HUES64 (cell line): ENCODE measurements at regions not wholly inside any gene's neighbourhood (a gene's known extent, or its start where the extent isn't known, plus 50 kb on each side); places are given as distances from the start of the nearest gene placed in this dataset.
"Not testable (repeated sequence)": the region's sequence is repeated elsewhere in the genome, so short reads cannot be mapped to it uniquely, and the experiment has no call there.

Experiments used
- H3K27ac ChIP-seq: 2 replicates; pipeline ENCODE4 v1.7.0; 2013; ENCODE audit warnings: low read depth, low read length, inconsistent platforms
- H3K27me3 ChIP-seq: 2 replicates; pipeline ENCODE4 v1.6.1; 2013; ENCODE audit warnings: mild to moderate bottlenecking, low read length; ENCODE audit not compliant: insufficient read depth
- H3K36me3 ChIP-seq: 2 replicates; pipeline ENCODE4 v1.6.1; 2013; ENCODE audit warnings: mild to moderate bottlenecking, low read length; ENCODE audit not compliant: insufficient read depth
- H3K4me1 ChIP-seq: 2 replicates; pipeline ENCODE4 v1.6.1; 2013; ENCODE audit warnings: mild to moderate bottlenecking, low read length, moderate library complexity; ENCODE audit not compliant: insufficient read depth
- H3K4me3 ChIP-seq: 2 replicates; pipeline ENCODE4 v1.5.1; 2013; ENCODE audit warnings: mild to moderate bottlenecking, low read length, moderate library complexity
- H3K9ac ChIP-seq: 2 replicates; pipeline ENCODE4 v1.6.1; 2013; ENCODE audit warnings: mild to moderate bottlenecking, low read depth, low read length
- H3K9me3 ChIP-seq: 2 replicates; pipeline ENCODE4 v1.6.1; 2013; ENCODE audit warnings: low read depth, low read length; ENCODE audit not compliant: insufficient read depth
- WGBS: fragments of 150-250, 120-280 bp; methylation state at CpG from one replicate; pipeline ENCODE4 v1.1.7; 2013; ENCODE audit warnings: missing lambda C conversion rate; 5-methylcytosine and 5-hydroxymethylcytosine counted together

DNA sequence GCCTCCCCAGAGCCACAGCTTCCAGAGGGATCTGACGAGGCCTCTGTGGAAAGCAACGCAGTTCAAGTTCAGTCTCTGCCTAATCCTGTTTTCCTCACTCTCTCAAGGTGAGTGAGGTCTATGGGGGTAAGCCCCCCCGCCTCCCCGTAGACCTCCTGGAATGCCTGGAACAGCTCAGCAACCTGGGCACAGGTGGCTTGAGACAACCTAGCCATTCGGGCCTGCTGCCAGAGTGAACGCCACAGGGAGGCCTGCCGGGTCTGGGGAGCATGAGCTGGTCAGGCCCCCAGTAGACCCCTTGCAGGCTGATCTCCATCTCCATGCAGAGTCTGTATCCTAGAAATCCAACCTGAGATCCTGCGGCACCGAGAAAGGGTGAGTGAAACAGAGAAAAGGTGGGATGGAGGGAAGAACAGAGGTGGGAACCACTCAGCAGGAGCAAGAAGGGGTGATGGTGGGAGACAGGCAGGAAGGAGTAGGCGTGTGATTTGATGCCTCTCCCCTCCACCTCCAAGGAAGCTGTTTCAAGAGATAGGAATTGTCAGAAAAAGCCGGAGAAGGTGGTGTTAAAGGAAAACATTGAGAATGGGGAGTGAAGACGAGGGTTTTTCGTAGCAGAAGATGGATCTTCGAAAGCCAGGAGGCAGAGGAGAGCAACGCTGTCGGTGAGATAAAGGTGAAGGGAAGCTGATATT lies 123.1 kb upstream of the PRMT8 start:
- no peaks in the 10 kb centered on the region for H3K4me1 ChIP-seq
- H3K27ac ChIP-seq, result no peak overlapping the region
- H3K36me3 ChIP-seq, result no peaks in the 10 kb centered on the region
- H3K9me3 ChIP-seq, result no peaks in the 10 kb centered on the region
- WGBS, result 92% methylated on average over 15 of the region's 16 CpGs
- H3K4me3 ChIP-seq, result no peak overlapping the region
- no peak overlapping the region for H3K9ac ChIP-seq
- H3K27me3 ChIP-seq, result peaks cover 49% of the 10 kb centered on the region

DNA sequence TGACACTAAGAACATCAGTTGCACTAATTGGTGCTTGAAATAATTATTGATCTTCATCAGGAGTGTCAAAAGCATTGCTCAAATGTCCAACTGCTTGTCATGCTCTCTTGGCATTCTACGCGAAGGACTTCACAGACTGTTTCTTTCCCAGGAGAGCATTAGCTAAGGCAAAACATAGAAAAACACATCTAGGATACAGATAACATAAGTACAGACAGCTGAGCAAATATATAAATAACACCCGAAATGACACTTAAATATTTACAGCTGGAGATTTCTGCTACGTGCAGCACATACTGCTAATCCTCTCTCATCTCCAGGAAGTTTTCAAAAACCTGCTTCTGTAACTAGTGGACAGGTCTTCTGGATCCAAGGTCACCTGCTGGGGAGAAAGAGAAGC lies 120.0 kb upstream of the PRMT8 start:
- H3K4me3 ChIP-seq, result no peak overlapping the region
- no peaks in the 10 kb centered on the region for H3K36me3 ChIP-seq
- 81% methylated on average over 4 of the region's 4 CpGs for WGBS
- peaks cover 24% of the 10 kb centered on the region for H3K27me3 ChIP-seq
- no peaks in the 10 kb centered on the region for H3K4me1 ChIP-seq
- no peaks in the 10 kb centered on the region for H3K9me3 ChIP-seq
- H3K9ac ChIP-seq, result no peak overlapping the region
- H3K27ac ChIP-seq, result no peak overlapping the region

DNA sequence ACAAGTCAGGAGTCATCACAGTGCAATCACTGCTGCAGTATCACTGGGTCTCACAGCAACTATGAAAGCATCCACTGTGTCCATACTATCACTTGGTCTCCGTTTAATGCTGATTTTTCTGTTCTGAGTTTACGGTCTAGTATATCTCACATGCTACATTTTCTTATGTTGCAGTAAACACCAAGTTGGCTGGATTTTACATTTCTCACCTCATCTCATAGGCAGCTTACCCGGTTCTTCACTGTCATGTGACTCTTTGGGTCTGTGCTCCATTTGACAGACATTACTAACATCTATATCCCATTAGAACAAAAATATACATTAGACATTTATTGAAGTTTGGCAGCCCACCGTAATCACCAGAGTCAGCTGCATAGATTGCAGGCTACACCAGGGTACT lies 115.7 kb upstream of the PRMT8 start:
- WGBS, result 94% methylated on average over 4 of the region's 4 CpGs

DNA sequence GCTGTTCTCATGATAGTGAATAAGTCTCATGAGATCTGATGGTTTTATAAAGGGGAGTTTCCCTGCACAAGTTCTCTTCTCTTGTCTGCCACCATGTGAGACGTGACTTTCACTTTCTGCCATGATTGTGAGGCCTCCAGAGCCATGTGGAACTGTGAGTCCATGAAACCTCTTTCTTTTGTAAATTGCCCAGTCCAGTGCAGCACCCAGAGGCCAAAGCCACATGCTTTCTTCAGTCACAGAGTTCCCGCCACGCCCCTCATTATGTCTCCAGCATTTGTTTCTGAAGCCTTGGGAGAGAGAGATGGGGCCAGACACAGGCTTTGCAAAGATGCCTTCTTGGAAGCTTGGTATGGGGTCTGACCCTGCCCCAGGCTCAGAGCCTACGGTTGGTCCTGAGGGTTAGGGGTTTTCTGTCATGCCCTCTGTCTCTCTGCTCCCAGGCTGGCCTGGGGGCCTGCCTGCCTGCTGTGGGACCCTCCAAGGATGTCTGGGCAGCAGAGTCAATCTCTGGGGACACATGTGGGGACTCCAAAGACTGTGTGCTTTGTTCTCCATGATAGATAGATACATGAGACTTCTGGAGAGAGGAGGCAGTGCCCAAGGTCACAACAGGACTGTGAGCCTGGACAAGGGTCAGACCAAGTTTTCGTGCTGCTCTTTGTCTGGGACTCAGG lies 114.1 kb upstream of the PRMT8 start:
- Histone ChIP-seq H3K4me1 (0 out of 2 replicates have a peak, but pooled peaks cover 6% of the 10 kb centered on the region), H3K4me3 (no peak overlapping the region), H3K27me3 (no peaks in the 10 kb centered on the region), H3K27ac (no peak overlapping the region), H3K9ac (no peak overlapping the region), H3K36me3 (no peaks in the 10 kb centered on the region), H3K9me3 (no peaks in the 10 kb centered on the region)
- WGBS, result 74% methylated on average over 5 of the region's 5 CpGs

More for the DNA sequence above, 115.7 kb upstream of the PRMT8 start:
- Histone ChIP-seq H3K36me3 (no peaks in the 10 kb centered on the region), H3K27ac (no peak overlapping the region), H3K9ac (no peak overlapping the region), H3K27me3 (no peaks in the 10 kb centered on the region), H3K4me1 (0 out of 2 replicates have a peak, but pooled peaks cover 2% of the 10 kb centered on the region), H3K4me3 (no peak overlapping the region), H3K9me3 (no peaks in the 10 kb centered on the region)

DNA sequence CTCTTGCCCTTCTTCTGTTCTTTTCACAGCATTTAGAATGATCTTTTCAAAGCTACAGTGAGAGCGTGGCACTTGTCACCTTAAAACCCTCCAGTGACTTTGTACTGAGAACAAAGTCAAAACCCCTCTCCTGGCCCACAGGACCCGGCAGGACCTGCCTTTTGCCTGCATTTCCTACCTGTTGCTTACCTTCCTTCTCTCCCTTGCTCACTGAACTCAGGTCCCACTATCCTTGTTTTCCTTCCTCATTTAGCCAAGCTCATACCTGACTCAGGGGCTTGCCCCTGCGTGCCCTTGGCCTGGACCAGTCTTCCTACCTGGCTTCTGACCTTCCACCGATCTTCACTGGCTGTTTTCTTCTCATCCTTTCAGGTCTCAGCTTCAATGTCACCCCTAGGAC lies 112.3 kb upstream of the PRMT8 start:
- 92% methylated on average over 4 of the region's 4 CpGs for WGBS
- Histone ChIP-seq H3K4me1 (0 out of 2 replicates have a peak, but pooled peaks cover 6% of the 10 kb centered on the region), H3K9ac (no peak overlapping the region), H3K36me3 (no peaks in the 10 kb centered on the region), H3K9me3 (no peaks in the 10 kb centered on the region), H3K27me3 (no peaks in the 10 kb centered on the region), H3K27ac (no peak overlapping the region), H3K4me3 (no peak overlapping the region)

DNA sequence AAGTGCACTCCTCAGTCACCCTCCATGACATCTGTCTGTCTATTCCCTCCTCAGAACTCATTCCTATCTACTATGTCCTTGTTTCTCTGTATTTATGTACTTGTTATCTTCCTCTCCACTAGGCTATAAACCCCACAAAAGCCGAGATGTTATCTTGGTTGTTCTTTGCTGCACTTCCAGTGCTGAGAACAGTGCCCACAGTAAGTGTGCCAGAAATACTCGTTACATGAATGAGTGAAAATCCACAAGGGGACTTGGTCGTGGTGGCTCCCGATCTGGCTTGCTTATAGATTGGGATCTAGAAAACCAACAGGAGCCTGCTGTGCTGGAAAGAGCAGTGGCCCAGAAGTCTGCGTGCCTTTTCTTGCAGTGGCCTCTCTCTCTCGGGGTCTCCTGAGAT lies 111.9 kb upstream of the PRMT8 start:
- H3K4me1 ChIP-seq, result 0 out of 2 replicates have a peak, but pooled peaks cover 6% of the 10 kb centered on the region
- no peaks in the 10 kb centered on the region for H3K9me3 ChIP-seq
- no peak overlapping the region for H3K4me3 ChIP-seq
- no peaks in the 10 kb centered on the region for H3K27me3 ChIP-seq
- no peaks in the 10 kb centered on the region for H3K36me3 ChIP-seq
- H3K9ac ChIP-seq, result no peak overlapping the region
- no peak overlapping the region for H3K27ac ChIP-seq
- WGBS, result 92% methylated on average over 6 of the region's 6 CpGs

DNA sequence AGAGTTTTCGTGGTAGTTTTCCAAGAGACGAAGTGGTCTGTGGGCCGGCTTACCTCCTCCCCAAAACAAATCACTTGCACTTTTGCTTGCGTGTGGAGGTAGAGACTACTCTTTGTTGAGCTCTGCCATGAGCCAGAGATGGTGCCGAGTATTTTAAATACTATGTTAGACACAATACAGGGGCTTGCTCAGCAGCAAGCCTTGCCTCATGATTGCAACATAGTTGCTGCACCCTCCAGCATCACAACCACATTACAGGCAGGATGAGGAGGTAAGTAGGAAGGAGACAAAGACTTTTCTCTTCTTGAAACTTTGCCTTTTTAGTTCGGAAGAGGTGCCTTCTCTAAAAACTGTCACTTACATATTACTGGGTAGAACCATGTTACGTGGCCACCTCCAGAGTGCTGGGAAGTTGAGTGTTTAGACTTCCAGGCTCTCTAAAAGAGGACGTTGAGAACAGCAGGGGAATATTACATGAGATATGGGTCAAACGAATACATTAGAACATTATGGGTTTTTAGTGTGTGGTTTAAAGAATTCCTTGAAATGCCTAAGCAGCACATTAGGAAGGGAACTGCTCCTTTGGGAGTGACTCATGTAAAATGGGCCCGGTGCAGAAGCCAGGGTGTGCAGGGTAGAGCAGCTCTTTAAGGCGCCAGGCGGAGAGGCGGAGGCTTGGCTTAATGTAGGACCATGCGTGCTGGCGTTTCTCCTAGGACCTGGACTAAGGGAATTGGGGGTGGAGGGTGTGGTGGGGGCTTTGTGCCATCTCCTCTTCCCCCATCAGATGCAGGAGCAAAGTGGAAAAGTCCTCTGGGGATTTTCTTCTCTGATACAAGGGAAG lies 110.6 kb upstream of the PRMT8 start:
- Histone ChIP-seq H3K9ac (no peak overlapping the region), H3K36me3 (no peaks in the 10 kb centered on the region), H3K9me3 (no peaks in the 10 kb centered on the region), H3K27me3 (no peaks in the 10 kb centered on the region), H3K27ac (no peak overlapping the region), H3K4me1 (0 out of 2 replicates have a peak, but pooled peaks cover 6% of the 10 kb centered on the region), H3K4me3 (no peak overlapping the region)
- WGBS, result 95% methylated on average over 14 of the region's 15 CpGs

DNA sequence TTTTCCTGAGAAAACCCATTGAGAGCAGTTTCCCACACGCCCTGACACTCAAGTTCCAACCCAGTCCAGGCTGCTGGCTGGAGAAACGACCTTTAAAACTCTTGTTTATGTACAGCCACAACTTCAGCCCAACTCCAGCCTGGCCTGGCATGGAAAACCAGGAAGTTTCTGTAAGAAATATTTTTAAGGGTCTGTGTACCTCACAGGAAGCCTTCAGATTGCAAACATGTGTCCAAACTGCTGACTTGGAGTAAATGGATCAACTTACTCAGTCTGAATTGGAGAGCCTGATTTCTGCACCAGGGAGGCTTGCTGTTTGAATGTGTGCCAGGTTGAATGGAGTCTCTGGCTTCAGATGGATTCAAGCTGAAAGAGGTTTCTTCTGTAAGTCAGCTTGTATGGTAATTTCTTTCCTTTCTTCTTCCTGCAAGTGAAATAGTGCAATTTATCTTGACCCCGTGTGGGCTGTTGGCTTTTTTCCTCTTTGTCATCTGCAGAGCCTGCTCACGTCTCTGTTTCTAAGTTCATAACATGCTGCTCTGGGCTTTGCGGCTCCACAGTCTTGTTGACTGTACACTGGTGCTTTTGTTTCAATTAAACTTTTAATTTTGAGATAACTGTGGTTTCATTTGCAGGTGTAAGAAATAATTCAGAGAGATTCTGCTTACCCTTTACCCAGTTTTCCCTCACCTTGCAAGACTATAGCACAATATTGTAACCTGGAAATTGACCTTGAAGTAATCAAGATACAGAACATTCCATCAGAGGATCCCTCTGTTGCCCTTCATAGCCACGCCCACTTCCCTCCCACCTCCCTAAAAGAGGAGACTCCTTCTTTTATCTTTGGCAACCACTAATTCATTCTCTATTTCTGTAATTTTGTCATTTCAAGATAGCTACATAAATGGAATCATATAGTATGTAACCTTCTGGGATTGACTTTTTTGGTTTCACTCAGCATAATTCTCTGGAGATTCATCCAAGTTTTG lies 109.7 kb upstream of the PRMT8 start:
- H3K4me1 ChIP-seq, result 0 out of 2 replicates have a peak, but pooled peaks cover 6% of the 10 kb centered on the region
- H3K27ac ChIP-seq, result no peak overlapping the region
- WGBS, result 81% methylated on average over 6 of the region's 6 CpGs
- no peaks in the 10 kb centered on the region for H3K36me3 ChIP-seq
- no peaks in the 10 kb centered on the region for H3K27me3 ChIP-seq
- H3K9me3 ChIP-seq, result no peaks in the 10 kb centered on the region
- no peak overlapping the region for H3K9ac ChIP-seq
- H3K4me3 ChIP-seq, result no peak overlapping the region

DNA sequence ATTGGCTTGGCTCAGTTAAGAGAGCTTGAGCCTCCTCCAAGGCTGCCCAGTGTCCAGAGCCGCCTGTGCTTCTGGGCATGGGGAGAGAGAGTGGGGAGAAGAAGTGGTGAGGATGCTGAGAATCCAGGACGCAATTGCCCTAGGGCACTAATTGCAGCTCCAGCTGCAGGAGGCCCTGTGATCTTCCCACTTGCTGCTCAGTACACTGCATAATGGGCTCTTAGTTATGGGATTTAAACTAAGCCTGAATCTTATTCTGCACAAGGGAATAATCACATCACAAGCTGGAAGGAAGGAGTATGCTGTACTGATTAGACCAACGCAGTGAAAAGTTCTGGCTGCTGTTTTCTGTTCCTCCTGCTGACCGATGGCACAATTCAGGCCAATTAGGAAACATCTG lies 101.0 kb upstream of the PRMT8 start:
- WGBS, result 86% methylated on average over 4 of the region's 4 CpGs
- no peaks in the 10 kb centered on the region for H3K27me3 ChIP-seq
- no peaks in the 10 kb centered on the region for H3K4me1 ChIP-seq
- H3K36me3 ChIP-seq, result no peaks in the 10 kb centered on the region
- no peak overlapping the region for H3K4me3 ChIP-seq
- H3K27ac ChIP-seq, result no peak overlapping the region
- no peak overlapping the region for H3K9ac ChIP-seq
- H3K9me3 ChIP-seq, result no peaks in the 10 kb centered on the region

DNA sequence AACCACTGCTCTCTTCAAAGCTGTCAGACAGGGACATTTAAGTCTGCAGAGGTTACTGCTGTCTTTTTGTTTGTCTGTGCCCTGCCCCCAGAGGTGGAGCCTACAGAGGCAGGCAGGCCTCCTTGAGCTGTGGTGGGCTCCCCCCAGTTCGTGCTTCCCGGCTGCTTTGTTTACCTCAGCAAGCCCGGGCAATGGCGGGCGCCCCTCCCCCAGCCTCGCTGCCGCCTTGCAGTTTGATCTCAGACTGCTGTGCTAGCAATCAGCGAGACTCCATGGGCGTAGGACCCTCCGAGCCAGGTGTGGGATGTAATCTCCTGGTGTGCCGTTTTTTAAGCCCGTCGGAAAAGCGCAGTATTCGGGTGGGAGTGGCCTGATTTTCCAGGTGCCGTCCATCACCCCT lies 93.4 kb upstream of the PRMT8 start:
- Histone ChIP-seq H3K9ac (peak overlapping the region; percentile 68), H3K4me3 (peak overlapping the region; percentile 56), H3K9me3 (peaks cover 11% of the 10 kb centered on the region; the same call in 1 of the 2 replicates)
- not testable (repeated sequence) for H3K36me3 ChIP-seq, H3K27ac ChIP-seq, H3K27me3 ChIP-seq, H3K4me1 ChIP-seq
- 10% methylated on average over 16 of the region's 16 CpGs for WGBS
